K562 (cell line): ENCODE measurements at regions not wholly inside any gene's neighbourhood (a gene's known extent, or its start where the extent isn't known, plus 50 kb on each side); places are given as distances from the start of the nearest gene placed in this dataset.

Source experiments
- ATAC-seq: fragments of 200-7000 bp; cut with Tn5 transposase; 3 replicates; pipeline ENCODE4 v1.9.1; 2020; ENCODE audit warnings: moderate library complexity
- BruUV-seq: library from RNA; stranded (reverse); fragments of 400-500 nt; replicated peaks from 2 replicates; lab custom pipeline; 2021; lab: Mats Ljungman, UMichigan
- CTCF ChIA-PET: fragments of 300-600 bp; formaldehyde crosslinking; extraction: SDS; loops from one replicate; lab custom pipeline; 2021; ENCODE audit warnings: low intra/inter-chr PET ratio; lab: Yijun Ruan, JAX
- POLR2A ChIA-PET: fragments of 300-600, 350-650 bp; sonication (Branson Sonifier 250); formaldehyde crosslinking; extraction: SDS; loops from one replicate; lab custom pipeline; 2021; ENCODE audit warnings: antibody characterized with exemption, inconsistent platforms; lab: Yijun Ruan, JAX
- DNase-seq, 4 experiments: peaks; one replicate each; pipeline versions ENCODE4 v3.0.0 to v3.0.0-alpha.2; 2011 to 2018; ENCODE audit warnings: low spot score in 3 of 4, mixed read lengths in 3 of 4; ENCODE audit errors: extremely low read depth in 1 of 4
- FAIRE-seq: peaks from 2 replicates; lab custom pipeline; 2011; peaks lifted over from hg19 to GRCh38; lab: Jason Lieb, UNC
- H2AFZ ChIP-seq: 2 replicates; pipeline ENCODE4 v1.6.0; 2011; ENCODE audit warnings: low read depth, low read length, control low read depth, inconsistent platforms
- H3K27ac ChIP-seq: fragments of 200-600 bp; 3 replicates; pipeline ENCODE4 v1.8.0; 2011; ENCODE audit warnings: low read depth, mild to moderate bottlenecking, control low read depth, inconsistent platforms, low read length, moderate library complexity, mixed read lengths; ENCODE audit errors: extremely low read depth
- H3K27me3 ChIP-seq, 2 experiments: fragments of 300-600 bp in 1 of 2; 2 replicates in 1 of 2; 3 replicates in 1 of 2; pipeline versions ENCODE4 v1.6.0 to v1.8.0; 2011; ENCODE audit warnings: inconsistent platforms in 2 of 2, low read length in 2 of 2, mild to moderate bottlenecking in 1 of 2, mixed read lengths in 1 of 2, moderate library complexity in 1 of 2; ENCODE audit not compliant: control insufficient read depth in 2 of 2, insufficient read depth in 2 of 2
- H3K36me3 ChIP-seq: fragments of 300-600 bp; 3 replicates; pipeline ENCODE4 v1.8.0; 2011; ENCODE audit warnings: mild to moderate bottlenecking, low read length, inconsistent platforms; ENCODE audit not compliant: control insufficient read depth, insufficient read depth
- H3K4me1 ChIP-seq, 2 experiments: fragments of 200-600 bp in 1 of 2; replicated peaks in 1 of 2; 2 replicates in 1 of 2; 3 replicates in 1 of 2; pipeline versions ENCODE4 v1.5.1 to v1.8.0; 2011; ENCODE audit warnings: inconsistent platforms in 2 of 2, low read length in 2 of 2, mild to moderate bottlenecking in 1 of 2, mixed read lengths in 1 of 2, moderate library complexity in 1 of 2; ENCODE audit not compliant: control insufficient read depth in 2 of 2, insufficient read depth in 2 of 2
- H3K4me2 ChIP-seq: 2 replicates; pipeline ENCODE4 v1.6.1; 2011; ENCODE audit warnings: low read length, control low read depth, inconsistent platforms, mixed read lengths; ENCODE audit not compliant: insufficient read depth
- H3K4me3 ChIP-seq: fragments of 200-600 bp; sonication (generic), shearing (Covaris generic); 2 replicates; pipeline ENCODE4 v1.5.1; 2016; ENCODE audit warnings: control low read depth, inconsistent platforms
- H3K79me2 ChIP-seq: fragments of 200-600 bp; 3 replicates; pipeline ENCODE4 v1.8.0; 2011; ENCODE audit warnings: low read length, inconsistent platforms; ENCODE audit not compliant: control insufficient read depth, insufficient read depth
- H3K9ac ChIP-seq, 2 experiments: 2 replicates each; pipeline versions ENCODE4 v1.6.0 to v1.6.1; 2011; ENCODE audit warnings: low read depth in 2 of 2, low read length in 2 of 2, control low read depth in 1 of 2, inconsistent platforms in 1 of 2, mild to moderate bottlenecking in 1 of 2, mixed read lengths in 1 of 2; ENCODE audit not compliant: insufficient read depth in 1 of 2
- H3K9me1 ChIP-seq: one replicate; pipeline ENCODE4 v1.6.0; 2011; ENCODE audit warnings: inconsistent platforms, mild to moderate bottlenecking, low read length, moderate library complexity; ENCODE audit not compliant: control insufficient read depth, insufficient read depth
- H3K9me3 ChIP-seq: replicated peaks from 2 replicates; pipeline ENCODE4 v1.5.1; 2011; ENCODE audit warnings: low read depth, low read length, inconsistent platforms; ENCODE audit not compliant: control insufficient read depth, insufficient read depth
- H4K20me1 ChIP-seq: replicated peaks from 2 replicates; pipeline ENCODE4 v1.6.1; 2011; ENCODE audit warnings: low read length, inconsistent platforms, mixed read lengths; ENCODE audit not compliant: control insufficient read depth, insufficient read depth
- DACH1 ChIP-seq: fragments of 450-650 bp; IDR thresholded peaks from 2 replicates; pipeline ENCODE4 v1.6.1; 2018; ENCODE audit not compliant: partially characterized antibody
- WGBS: fragments of 100-300 bp; shearing (Covaris generic); methylation state at CpG from one replicate; pipeline ENCODE4 v1.1.6; 2016; ENCODE audit warnings: low coverage, mixed read lengths; ENCODE audit not compliant: insufficient coverage; ENCODE audit errors: missing lambda C conversion rate; 5-methylcytosine and 5-hydroxymethylcytosine counted together
- in situ Hi-C: fragments of 300-500 bp; cut with MboI; formaldehyde crosslinking; loops from 4 replicates; pipeline ENCODE4 v1.15.0; 2018; ENCODE audit warnings: inconsistent platforms, mixed read lengths
- intact Hi-C: fragments of 100-400 bp; cut with micrococcal nuclease; formaldehyde crosslinking; loops from 2 replicates; pipeline ENCODE4 v1.14.2; 2022
- TF ChIP-seq, protein P1 (sequence below), 2 experiments: fragments of 450-650 bp in 1 of 2; sonication (generic) in 1 of 2; formaldehyde crosslinking in 1 of 2; IDR thresholded peaks; 2 replicates each; pipeline versions ENCODE4 v1.7.1 to v1.9.0; 2016 to 2022; ENCODE audit warnings: inconsistent platforms in 1 of 2, mild to moderate bottlenecking in 1 of 2, missing genetic modification reagents in 1 of 2

DNA sequence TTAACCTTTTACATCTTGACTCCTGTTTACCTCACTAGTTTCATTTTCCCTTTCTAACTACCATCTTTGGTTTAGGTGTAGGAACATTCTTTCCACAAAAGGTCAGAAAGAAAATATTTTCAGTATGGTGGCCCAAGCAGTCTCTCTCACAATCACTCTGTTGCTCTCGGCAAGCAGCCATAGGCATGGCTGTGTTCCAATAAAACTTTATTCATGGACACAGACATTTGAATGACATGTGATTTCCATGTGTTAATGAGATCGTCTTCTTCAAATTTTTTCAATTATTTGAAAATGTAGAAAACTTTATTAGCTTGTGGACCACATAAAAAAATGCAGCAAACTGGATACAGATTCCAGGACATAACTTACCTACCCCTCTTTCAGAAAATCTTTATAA lies 109.7 kb upstream of the CNTNAP5 start:
- FAIRE-seq, result no peak
- no peaks in the 10 kb centered on the region for H3K9me3 ChIP-seq

More for the DNA sequence above, 109.7 kb upstream of the CNTNAP5 start:
- Histone ChIP-seq H3K36me3 (no peaks in the 10 kb centered on the region), H3K27me3 (no peaks in the 10 kb centered on the region), H3K79me2 (no peaks in the 10 kb centered on the region), H3K4me1 (no peaks in the 10 kb centered on the region), H4K20me1 (no peaks in the 10 kb centered on the region), H3K4me3 (no peak overlapping the region), H3K4me2 (no peak overlapping the region), H2AFZ (no peak overlapping the region), H3K9ac (no peak overlapping the region), H3K9me1 (no peaks in the 10 kb centered on the region), H3K27ac (no peak overlapping the region)
- ChIA-PET POLR2A (no interaction called here), CTCF (no interaction called here)
- 0% methylated on average over 2 of the region's 2 CpGs for WGBS
- no TSS peak for BruUV-seq
- intact Hi-C loops, result no loop called here
- TF ChIP-seq, protein P1, sequence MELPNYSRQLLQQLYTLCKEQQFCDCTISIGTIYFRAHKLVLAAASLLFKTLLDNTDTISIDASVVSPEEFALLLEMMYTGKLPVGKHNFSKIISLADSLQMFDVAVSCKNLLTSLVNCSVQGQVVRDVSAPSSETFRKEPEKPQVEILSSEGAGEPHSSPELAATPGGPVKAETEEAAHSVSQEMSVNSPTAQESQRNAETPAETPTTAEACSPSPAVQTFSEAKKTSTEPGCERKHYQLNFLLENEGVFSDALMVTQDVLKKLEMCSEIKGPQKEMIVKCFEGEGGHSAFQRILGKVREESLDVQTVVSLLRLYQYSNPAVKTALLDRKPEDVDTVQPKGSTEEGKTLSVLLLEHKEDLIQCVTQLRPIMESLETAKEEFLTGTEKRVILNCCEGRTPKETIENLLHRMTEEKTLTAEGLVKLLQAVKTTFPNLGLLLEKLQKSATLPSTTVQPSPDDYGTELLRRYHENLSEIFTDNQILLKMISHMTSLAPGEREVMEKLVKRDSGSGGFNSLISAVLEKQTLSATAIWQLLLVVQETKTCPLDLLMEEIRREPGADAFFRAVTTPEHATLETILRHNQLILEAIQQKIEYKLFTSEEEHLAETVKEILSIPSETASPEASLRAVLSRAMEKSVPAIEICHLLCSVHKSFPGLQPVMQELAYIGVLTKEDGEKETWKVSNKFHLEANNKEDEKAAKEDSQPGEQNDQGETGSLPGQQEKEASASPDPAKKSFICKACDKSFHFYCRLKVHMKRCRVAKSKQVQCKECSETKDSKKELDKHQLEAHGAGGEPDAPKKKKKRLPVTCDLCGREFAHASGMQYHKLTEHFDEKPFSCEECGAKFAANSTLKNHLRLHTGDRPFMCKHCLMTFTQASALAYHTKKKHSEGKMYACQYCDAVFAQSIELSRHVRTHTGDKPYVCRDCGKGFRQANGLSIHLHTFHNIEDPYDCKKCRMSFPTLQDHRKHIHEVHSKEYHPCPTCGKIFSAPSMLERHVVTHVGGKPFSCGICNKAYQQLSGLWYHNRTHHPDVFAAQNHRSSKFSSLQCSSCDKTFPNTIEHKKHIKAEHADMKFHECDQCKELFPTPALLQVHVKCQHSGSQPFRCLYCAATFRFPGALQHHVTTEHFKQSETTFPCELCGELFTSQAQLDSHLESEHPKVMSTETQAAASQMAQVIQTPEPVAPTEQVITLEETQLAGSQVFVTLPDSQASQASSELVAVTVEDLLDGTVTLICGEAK (IDR thresholded peaks at IDR 0.05), result peak; percentile 45; the same call in 1 of the 2 replicates
- TF ChIP-seq, protein P1 (CRISPR knock-in tag; IDR thresholded peaks at IDR 0.05), result no peak
- no peak for TF ChIP-seq DACH1
- no peak for ATAC-seq
- DNase-seq, result no peak
- in situ Hi-C loops, result no loop called here
